ENCODE measurements at regions not wholly inside any gene's neighbourhood (a gene's known extent, or its start where the extent isn't known, plus 50 kb on each side); places are given as distances from the start of the nearest gene placed in this dataset.

- TF ChIP-seq CTCF (conservative IDR thresholded peaks at IDR 0.05; ENCODE audit: low read depth in 2 of 2), result no peak
- no peak for TF ChIP-seq CREB1 (CRISPR knock-in tag; IDR thresholded peaks at IDR 0.05; ENCODE audit: low read depth)
- TF ChIP-seq REST (IDR thresholded peaks at IDR 0.05; ENCODE audit: unreplicated experiment), result no peak
- no peak for TF ChIP-seq JUNB (IDR thresholded peaks at IDR 0.05; ENCODE audit: unreplicated experiment)
- no peak for TF ChIP-seq EZH2phosphoT487 (IDR thresholded peaks at IDR 0.05; ENCODE audit: unreplicated experiment)
- no peak for TF ChIP-seq EZH2 (IDR thresholded peaks at IDR 0.05; ENCODE audit: low read depth, unreplicated experiment)
- no peak for TF ChIP-seq POLR2AphosphoS5 (IDR thresholded peaks at IDR 0.05; ENCODE audit: low read depth)
- no peak for TF ChIP-seq NANOG (IDR thresholded peaks at IDR 0.05; ENCODE audit: borderline replicate concordance)
- TF ChIP-seq ETS1 (IDR thresholded peaks at IDR 0.05), result no peak
- no peak for TF ChIP-seq ZNF114 (CRISPR knock-in tag; IDR thresholded peaks at IDR 0.05)
- TF ChIP-seq ZNF462 (CRISPR knock-in tag; IDR thresholded peaks at IDR 0.05), result no peak
- no peak for TF ChIP-seq STAT1 (IDR thresholded peaks at IDR 0.05; ENCODE audit: unreplicated experiment)
These were observed 81.9 kb upstream of the PELI2 start for GRCh38 chr14:56036353-56036752.

Data from GM23338 (cell line).